ENCODE measurements at regions not wholly inside any gene's neighbourhood (a gene's known extent, or its start where the extent isn't known, plus 50 kb on each side); places are given as distances from the start of the nearest gene placed in this dataset.

- TF ChIP-seq CTCF (IDR thresholded peaks at IDR 0.05) (no peak), POLR2A (IDR thresholded peaks at IDR 0.05) (no peak), POLR2AphosphoS5 (IDR thresholded peaks at IDR 0.05) (no peak)
- Histone ChIP-seq H3K4me3 (no peak overlapping the region), H3K27ac (no peak overlapping the region), H3K36me3 (no peaks in the 10 kb centered on the region), H3K4me1 (replicated peaks) (no peaks in the 10 kb centered on the region), H3K27me3 (replicated peaks; ENCODE audit: insufficient read depth) (no peaks in the 10 kb centered on the region), H3K9me3 (no peaks in the 10 kb centered on the region)
- intact Hi-C loops (cut with DNase I): loop anchor here (10.0 kb wide), 1 partner anchor 55 kb away; no protein-coding TSS in a partner anchor
- DNase-seq (ENCODE audit: low spot score): no peak
- WGBS: 76% methylated on average over 4 of the region's 4 CpGs
Measured at GRCh38 chr15:23750179-23750578, 63.1 kb upstream of the NDN start.

GRCh38 chr15:23750776-23751175 lies 63.7 kb upstream of the NDN start:
- 83% methylated on average over 1 of the region's 1 CpG for WGBS

GRCh38 chr15:23753248-23753647 lies 66.1 kb upstream of the NDN start:
- TF ChIP-seq POLR2AphosphoS5 (IDR thresholded peaks at IDR 0.05): no peak
- no peak for TF ChIP-seq POLR2A (IDR thresholded peaks at IDR 0.05)
- Histone ChIP-seq H3K9me3 (no peaks in the 10 kb centered on the region), H3K27ac (no peak overlapping the region), H3K4me3 (no peak overlapping the region), H3K36me3 (no peaks in the 10 kb centered on the region), H3K27me3 (replicated peaks; ENCODE audit: insufficient read depth) (no peaks in the 10 kb centered on the region), H3K4me1 (replicated peaks) (no peaks in the 10 kb centered on the region)
- DNase-seq (ENCODE audit: low spot score): no peak
- 74% methylated on average over 2 of the region's 2 CpGs for WGBS
- intact Hi-C loops (cut with DNase I): loop anchor here (10.0 kb wide), 1 partner anchor 52 kb away; no protein-coding TSS in a partner anchor

More at GRCh38 chr15:23750776-23751175, 63.7 kb upstream of the NDN start:
- Histone ChIP-seq H3K4me3 (no peak overlapping the region), H3K27me3 (replicated peaks; ENCODE audit: insufficient read depth) (no peaks in the 10 kb centered on the region), H3K4me1 (replicated peaks) (no peaks in the 10 kb centered on the region), H3K36me3 (no peaks in the 10 kb centered on the region), H3K27ac (no peak overlapping the region), H3K9me3 (no peaks in the 10 kb centered on the region)
- intact Hi-C loops (cut with DNase I): loop anchor here (10.0 kb wide), 1 partner anchor 54 kb away; no protein-coding TSS in a partner anchor
- no peak for TF ChIP-seq POLR2AphosphoS5 (IDR thresholded peaks at IDR 0.05)
- no peak for TF ChIP-seq CTCF (IDR thresholded peaks at IDR 0.05)
- TF ChIP-seq POLR2A (IDR thresholded peaks at IDR 0.05): no peak
- no peak for DNase-seq (ENCODE audit: low spot score)

GRCh38 chr15:23758891-23759290 lies 71.8 kb upstream of the NDN start:
- no peaks in the 10 kb centered on the region for H3K36me3 ChIP-seq
- no peaks in the 10 kb centered on the region for H3K9me3 ChIP-seq
- DNase-seq (ENCODE audit: low spot score): no peak
- no peaks in the 10 kb centered on the region for H3K27me3 ChIP-seq (replicated peaks; ENCODE audit: insufficient read depth)
- intact Hi-C loops (cut with DNase I): loop anchor here (10.0 kb wide), 1 partner anchor 46 kb away; no protein-coding TSS in a partner anchor
- WGBS: 43% methylated on average over 7 of the region's 7 CpGs
- no peaks in the 10 kb centered on the region for H3K4me1 ChIP-seq (replicated peaks)
- TF ChIP-seq CTCF (IDR thresholded peaks at IDR 0.05): no peak
- TF ChIP-seq POLR2A (IDR thresholded peaks at IDR 0.05): no peak
- no peak for TF ChIP-seq POLR2AphosphoS5 (IDR thresholded peaks at IDR 0.05)
- no peak overlapping the region for H3K27ac ChIP-seq
- H3K4me3 ChIP-seq: no peak overlapping the region

- H3K27me3 ChIP-seq (replicated peaks; ENCODE audit: insufficient read depth): no peaks in the 10 kb centered on the region
- H3K27ac ChIP-seq: no peak overlapping the region
- no peaks in the 10 kb centered on the region for H3K4me1 ChIP-seq (replicated peaks)
- no peaks in the 10 kb centered on the region for H3K9me3 ChIP-seq
- no peak overlapping the region for H3K4me3 ChIP-seq
- intact Hi-C loops (cut with DNase I): no loop called here
- 37% methylated on average over 4 of the region's 4 CpGs for WGBS
- DNase-seq (ENCODE audit: low spot score): no peak
- no peak for TF ChIP-seq CTCF (IDR thresholded peaks at IDR 0.05)
- TF ChIP-seq POLR2AphosphoS5 (IDR thresholded peaks at IDR 0.05): no peak
- TF ChIP-seq POLR2A (IDR thresholded peaks at IDR 0.05): no peak
- no peaks in the 10 kb centered on the region for H3K36me3 ChIP-seq
Measured at GRCh38 chr15:23760024-23760423, 72.9 kb upstream of the NDN start.

Measured in prostate gland (tissue), 2 donors.